ENCODE measurements at regions not wholly inside any gene's neighbourhood (a gene's known extent, or its start where the extent isn't known, plus 50 kb on each side); places are given as distances from the start of the nearest gene placed in this dataset.

GRCh38 chr12:127435439-127435838, 831.5 kb upstream of the TMEM132C start:
- no peaks in the 10 kb centered on the region for H3K9me3 ChIP-seq (ENCODE audit: insufficient read depth, low read depth)
- ChIA-PET CTCF (no interaction called here), POLR2A (ENCODE audit: unreplicated experiment) (no interaction called here)
- BruUV-seq (replicated peaks) = no TSS peak
- no peaks in the 10 kb centered on the region for H3K36me3 ChIP-seq (ENCODE audit: low read depth)
- no peak overlapping the region for H3K4me2 ChIP-seq
- H3K27me3 ChIP-seq (ENCODE audit: insufficient read depth, low read depth) = peaks cover 28% of the 10 kb centered on the region; the same call in 1 of the 2 replicates
- H3K4me3 ChIP-seq = no peak overlapping the region
- no peak overlapping the region for H3K27ac ChIP-seq
- DNase-seq = no peak
- H2AFZ ChIP-seq = no peak overlapping the region
- intact Hi-C loops (cut with micrococcal nuclease; ENCODE audit: unreplicated experiment) = no loop called here
- TF ChIP-seq CTCF (conservative IDR thresholded peaks at IDR 0.05) (no peak), EZH2 (IDR thresholded peaks at IDR 0.05; ENCODE audit: low read depth) (no peak)
- no peaks in the 10 kb centered on the region for H4K20me1 ChIP-seq (ENCODE audit: insufficient read depth)
- no peaks in the 10 kb centered on the region for H3F3A ChIP-seq (ENCODE audit: insufficient read depth, low read depth)
- H3K9me2 ChIP-seq (ENCODE audit: insufficient read depth) = no peaks in the 10 kb centered on the region
- no peaks in the 10 kb centered on the region for H3K79me2 ChIP-seq (ENCODE audit: low read depth)
- H3K4me1 ChIP-seq (replicated peaks; ENCODE audit: insufficient read depth) = no peaks in the 10 kb centered on the region

- no peak overlapping the region for H3K4me3 ChIP-seq
- no peaks in the 10 kb centered on the region for H3K9me2 ChIP-seq (ENCODE audit: insufficient read depth)
- H3K79me2 ChIP-seq (ENCODE audit: low read depth) = no peaks in the 10 kb centered on the region
- H4K20me1 ChIP-seq (ENCODE audit: insufficient read depth) = no peaks in the 10 kb centered on the region
- DNase-seq = no peak
- H3K4me2 ChIP-seq = no peak overlapping the region
- ChIA-PET POLR2A (ENCODE audit: unreplicated experiment) (no interaction called here), CTCF (no interaction called here)
- no peak overlapping the region for H2AFZ ChIP-seq
- no peaks in the 10 kb centered on the region for H3K36me3 ChIP-seq (ENCODE audit: low read depth)
- H3K27me3 ChIP-seq (ENCODE audit: insufficient read depth, low read depth) = peaks cover 22% of the 10 kb centered on the region; the same call in 1 of the 2 replicates
- no peaks in the 10 kb centered on the region for H3K9me3 ChIP-seq (ENCODE audit: insufficient read depth, low read depth)
- intact Hi-C loops (cut with micrococcal nuclease; ENCODE audit: unreplicated experiment) = no loop called here
- H3K4me1 ChIP-seq (replicated peaks; ENCODE audit: insufficient read depth) = no peaks in the 10 kb centered on the region
- no peak overlapping the region for H3K27ac ChIP-seq
- TF ChIP-seq CTCF (conservative IDR thresholded peaks at IDR 0.05) (no peak), EZH2 (IDR thresholded peaks at IDR 0.05; ENCODE audit: low read depth) (no peak)
- no peaks in the 10 kb centered on the region for H3F3A ChIP-seq (ENCODE audit: insufficient read depth, low read depth)
- no TSS peak for BruUV-seq (replicated peaks)
Observed at GRCh38 chr12:127438512-127439244, 828.3 kb upstream of the TMEM132C start.

GRCh38 chr12:127445581-127446139, 821.3 kb upstream of the TMEM132C start:
- DNase-seq = no peak
- Histone ChIP-seq H3K4me1 (replicated peaks; ENCODE audit: insufficient read depth) (no peaks in the 10 kb centered on the region), H3F3A (ENCODE audit: insufficient read depth, low read depth) (no peaks in the 10 kb centered on the region), H4K20me1 (ENCODE audit: insufficient read depth) (no peaks in the 10 kb centered on the region), H3K9me3 (ENCODE audit: insufficient read depth, low read depth) (no peaks in the 10 kb centered on the region), H2AFZ (no peak overlapping the region), H3K9me2 (ENCODE audit: insufficient read depth) (no peaks in the 10 kb centered on the region), H3K27me3 (ENCODE audit: insufficient read depth, low read depth) (peaks cover 10% of the 10 kb centered on the region; the same call in 1 of the 2 replicates), H3K4me3 (no peak overlapping the region), H3K27ac (no peak overlapping the region), H3K79me2 (ENCODE audit: low read depth) (no peaks in the 10 kb centered on the region), H3K4me2 (no peak overlapping the region), H3K36me3 (ENCODE audit: low read depth) (no peaks in the 10 kb centered on the region)
- TF ChIP-seq CTCF (conservative IDR thresholded peaks at IDR 0.05) = no peak
- TF ChIP-seq EZH2 (IDR thresholded peaks at IDR 0.05; ENCODE audit: low read depth) = no peak
- no TSS peak for BruUV-seq (replicated peaks)
- CTCF ChIA-PET = no interaction called here
- POLR2A ChIA-PET (ENCODE audit: unreplicated experiment) = no interaction called here
- intact Hi-C loops (cut with micrococcal nuclease; ENCODE audit: unreplicated experiment) = no loop called here
